SK-N-SH (cell line): ENCODE measurements at regions not wholly inside any gene's neighbourhood (a gene's known extent, or its start where the extent isn't known, plus 50 kb on each side); places are given as distances from the start of the nearest gene placed in this dataset.

ENCODE experiments used
- CTCF ChIA-PET: fragments of 300-600, 350-600 bp; formaldehyde crosslinking; extraction: SDS; loops from one replicate; lab custom pipeline; 2021; lab: Yijun Ruan, JAX
- POLR2A ChIA-PET: fragments of 350-600 bp; sonication (Branson Sonifier 250); formaldehyde crosslinking; extraction: SDS; loops from one replicate; lab custom pipeline; 2020; ENCODE audit warnings: antibody characterized with exemption, inconsistent platforms; lab: Yijun Ruan, JAX
- DNase-seq: peaks from one replicate; pipeline ENCODE4 v3.0.0; 2012
- H2AFZ ChIP-seq: fragments of 200-600 bp; sonication (generic); 2 replicates; pipeline ENCODE4 v1.8.1; 2016; ENCODE audit warnings: antibody characterized with exemption, mild to moderate bottlenecking, low read depth
- H3F3A ChIP-seq: fragments of 200-600 bp; sonication (generic); replicated peaks from 2 replicates; pipeline ENCODE3; 2016; ENCODE audit warnings: antibody characterized with exemption, mild to moderate bottlenecking; ENCODE audit not compliant: insufficient read depth
- H3K27ac ChIP-seq, 2 experiments: fragments of 200-500 bp in 1 of 2; fragments of 200-600 bp in 1 of 2; sonication (Bioruptor generic) in 1 of 2; sonication (generic), shearing (Covaris generic) in 1 of 2; 2 replicates each; pipeline versions ENCODE4 v1.5.1 to v1.6.1; 2014 to 2016; ENCODE audit warnings: low read depth in 2 of 2, inconsistent platforms in 1 of 2, low read length in 1 of 2, mild to moderate bottlenecking in 1 of 2, mixed read lengths in 1 of 2
- H3K27me3 ChIP-seq: fragments of 200-600 bp; sonication (generic), shearing (Covaris generic); 2 replicates; pipeline ENCODE4 v1.6.1; 2016; ENCODE audit warnings: mixed run types; ENCODE audit not compliant: insufficient read depth
- H3K36me3 ChIP-seq, 2 experiments: fragments of 200-500 bp in 1 of 2; fragments of 200-600 bp in 1 of 2; sonication (Bioruptor generic) in 1 of 2; sonication (generic) in 1 of 2; replicated peaks in 1 of 2; 2 replicates each; pipeline versions ENCODE3 to v1.5.1; 2014 to 2016; ENCODE audit warnings: low read length in 1 of 2, mild to moderate bottlenecking in 1 of 2; ENCODE audit not compliant: insufficient read depth in 2 of 2, control insufficient read depth in 1 of 2
- H3K4me1 ChIP-seq, 2 experiments: fragments of 200-500 bp in 1 of 2; fragments of 200-600 bp in 1 of 2; sonication (Bioruptor generic) in 1 of 2; sonication (generic), shearing (Covaris generic) in 1 of 2; 2 replicates each; pipeline versions ENCODE4 v1.5.1 to v1.6.1; 2014 to 2016; ENCODE audit warnings: low read depth in 1 of 2, low read length in 1 of 2, mixed run types in 1 of 2; ENCODE audit not compliant: insufficient read depth in 2 of 2, control insufficient read depth in 1 of 2
- H3K4me2 ChIP-seq: fragments of 200-600 bp; sonication (generic), shearing (Covaris generic); 2 replicates; pipeline ENCODE4 v1.6.1; 2017; ENCODE audit warnings: mixed run types
- H3K4me3 ChIP-seq, 2 experiments: fragments of 200-500 bp in 1 of 2; fragments of 200-600 bp in 1 of 2; sonication (Bioruptor generic) in 1 of 2; sonication (generic), shearing (Covaris generic) in 1 of 2; 2 replicates each; pipeline versions ENCODE4 v1.5.1 to v1.8.1; 2014 to 2016; ENCODE audit warnings: low read depth in 2 of 2, inconsistent platforms in 1 of 2, low read length in 1 of 2, mild to moderate bottlenecking in 1 of 2, mixed read lengths in 1 of 2, moderate library complexity in 1 of 2
- H3K79me2 ChIP-seq: fragments of 200-600 bp; sonication (generic); 2 replicates; pipeline ENCODE4 v1.8.1; 2017; ENCODE audit warnings: mild to moderate bottlenecking; ENCODE audit not compliant: insufficient read depth
- H3K9ac ChIP-seq: fragments of 200-600 bp; sonication (generic); 2 replicates; pipeline ENCODE4 v1.6.1; 2017; ENCODE audit warnings: mixed run types
- H3K9me2 ChIP-seq: fragments of 200-600 bp; sonication (generic); 2 replicates; pipeline ENCODE4 v1.6.1; 2017; ENCODE audit warnings: mixed run types
- H3K9me3 ChIP-seq: fragments of 200-600 bp; sonication (generic); 2 replicates; pipeline ENCODE4 v1.6.1; 2017; ENCODE audit warnings: mixed run types, mild to moderate bottlenecking, moderate library complexity
- H4K20me1 ChIP-seq: fragments of 200-600 bp; sonication (generic); 2 replicates; pipeline ENCODE4 v1.6.1; 2017; ENCODE audit warnings: mild to moderate bottlenecking, mixed run types; ENCODE audit not compliant: insufficient read depth
- CHD2 ChIP-seq: fragments of 150-350 bp; IDR thresholded peaks from 2 replicates; pipeline ENCODE4 v1.6.1; 2018; ENCODE audit warnings: low read length; ENCODE audit not compliant: partially characterized antibody
- FOSL2 ChIP-seq: IDR thresholded peaks from 2 replicates; pipeline ENCODE4 v1.4.0; 2012; ENCODE audit warnings: low read depth, mild to moderate bottlenecking, moderate library complexity, borderline replicate concordance
- FOXJ3 ChIP-seq: sonication (generic); formaldehyde crosslinking; IDR thresholded peaks from 2 replicates; pipeline ENCODE4 v1.5.1; 2020; ENCODE audit warnings: mild to moderate bottlenecking, missing genetic modification reagents
- GATA2 ChIP-seq: sonication (generic); formaldehyde crosslinking; IDR thresholded peaks from 2 replicates; pipeline ENCODE4 v1.5.0; 2020; ENCODE audit warnings: mild to moderate bottlenecking, missing genetic modification reagents
- MAX ChIP-seq: IDR thresholded peaks from 2 replicates; pipeline ENCODE4 v1.4.0; 2012; ENCODE audit warnings: low read depth
- MEF2A ChIP-seq: IDR thresholded peaks from 2 replicates; pipeline ENCODE4 v1.4.0; 2012; ENCODE audit warnings: low read depth, borderline replicate concordance
- MXI1 ChIP-seq: IDR thresholded peaks from 2 replicates; pipeline ENCODE4 v1.6.1; 2012; ENCODE audit warnings: mild to moderate bottlenecking, low read depth, low read length, improper control_type of control experiment
- NFIC ChIP-seq: IDR thresholded peaks from 2 replicates; pipeline ENCODE4 v1.4.0; 2012; ENCODE audit warnings: borderline replicate concordance
- NRF1 ChIP-seq: IDR thresholded peaks from 2 replicates; pipeline ENCODE4 v1.6.1; 2012; ENCODE audit warnings: low read depth, mild to moderate bottlenecking, low read length
- POLR2AphosphoS5 ChIP-seq: IDR thresholded peaks from 2 replicates; pipeline ENCODE4 v1.6.1; 2012; ENCODE audit warnings: low read depth, low read length
- RXRA ChIP-seq: IDR thresholded peaks from 2 replicates; pipeline ENCODE4 v1.4.0; 2012; ENCODE audit warnings: low read depth, mild to moderate bottlenecking, borderline replicate concordance
- SMC3 ChIP-seq: IDR thresholded peaks from 2 replicates; pipeline ENCODE4 v1.6.1; 2012; ENCODE audit warnings: low read depth, low read length, improper control_type of control experiment
- USF1 ChIP-seq: IDR thresholded peaks from 2 replicates; pipeline ENCODE4 v1.4.0; 2012; ENCODE audit warnings: low read depth, borderline replicate concordance
- USF2 ChIP-seq: fragments of 150-350 bp; IDR thresholded peaks from 2 replicates; pipeline ENCODE4 v1.6.1; 2017; ENCODE audit warnings: antibody characterized with exemption, low read length, low read depth, borderline replicate concordance
- ZBTB33 ChIP-seq: IDR thresholded peaks from 2 replicates; pipeline ENCODE4 v1.4.0; 2012; ENCODE audit warnings: low read depth, borderline replicate concordance
- WGBS: methylation state at CpG from one replicate; pipeline ENCODE4 v1.1.6; 2017; ENCODE audit warnings: low lambda C conversion rate; 5-methylcytosine and 5-hydroxymethylcytosine counted together

DNA sequence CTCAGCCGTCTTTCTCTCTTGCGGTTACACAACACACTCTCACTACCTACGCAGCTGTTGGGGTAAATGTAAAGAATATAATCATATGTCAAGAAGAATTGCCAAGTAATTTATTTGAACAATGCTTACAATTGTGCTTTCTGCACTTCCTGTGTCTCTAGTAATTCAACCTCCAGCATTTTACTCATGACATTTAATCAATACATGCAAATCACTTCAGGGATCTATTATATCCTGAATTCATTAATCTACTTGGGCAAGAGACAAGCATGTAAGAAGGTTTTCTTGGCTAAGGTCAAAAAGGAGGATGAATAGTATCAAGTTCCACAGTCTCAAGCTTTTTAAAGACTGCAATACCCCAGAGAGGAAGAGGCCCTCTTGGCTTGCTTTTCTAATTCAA, 562.9 kb upstream of the ADARB2 start (continued):
- no peak for TF ChIP-seq ZBTB33

GRCh38 chr10:2296179-2296891, 559.0 kb upstream of the ADARB2 start:
- no peaks in the 10 kb centered on the region for H3F3A ChIP-seq
- H3K79me2 ChIP-seq: no peaks in the 10 kb centered on the region
- H3K4me1 ChIP-seq: no peaks in the 10 kb centered on the region
- ChIA-PET POLR2A (no interaction called here), CTCF (interaction anchor here (0.6 kb wide), 1 partner anchor 1288 kb away, joined by 3 read pairs; no protein-coding TSS in a partner anchor)
- H3K4me2 ChIP-seq: no peak overlapping the region
- H3K9me3 ChIP-seq: no peaks in the 10 kb centered on the region
- H3K9ac ChIP-seq: no peak overlapping the region
- H3K36me3 ChIP-seq: no peaks in the 10 kb centered on the region
- H3K4me3 ChIP-seq: no peak overlapping the region
- H3K9me2 ChIP-seq: no peaks in the 10 kb centered on the region
- TF ChIP-seq FOSL2 (no peak), GATA2 (CRISPR knock-in tag) (no peak), POLR2AphosphoS5 (no peak), MEF2A (no peak), SMC3 (no peak), NFIC (no peak), CHD2 (no peak), MXI1 (no peak), NRF1 (no peak), RXRA (no peak), USF2 (no peak), USF1 (no peak), MAX (no peak), FOXJ3 (no peak)
- H2AFZ ChIP-seq: no peak overlapping the region
- no peak for DNase-seq
- H4K20me1 ChIP-seq: no peaks in the 10 kb centered on the region
- H3K27me3 ChIP-seq: no peaks in the 10 kb centered on the region
- 54% methylated on average over 6 of the region's 6 CpGs for WGBS
- no peak overlapping the region for H3K27ac ChIP-seq
